ENCODE measurements at regions not wholly inside any gene's neighbourhood (a gene's known extent, or its start where the extent isn't known, plus 50 kb on each side); places are given as distances from the start of the nearest gene placed in this dataset.

DNA sequence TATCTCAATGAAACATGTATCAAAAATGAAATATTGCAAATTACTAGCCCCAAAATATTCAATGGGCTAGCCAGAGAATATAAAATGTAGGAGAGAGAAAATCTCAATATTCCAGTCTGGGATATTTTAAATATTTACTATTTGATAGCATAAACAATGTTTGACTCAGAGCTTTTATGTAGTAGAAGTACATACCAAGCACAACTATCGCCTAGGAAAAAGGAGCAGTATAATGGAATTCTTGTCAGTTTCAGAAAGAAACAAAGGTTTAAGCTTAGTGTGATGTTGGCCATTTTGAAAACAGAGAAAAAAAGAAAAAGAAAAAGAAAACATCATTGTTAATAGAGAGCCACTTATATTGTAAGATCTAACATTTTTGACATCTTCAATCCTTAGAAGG, 1961.9 kb upstream of the CELF4 start:
- DNase-seq (ENCODE audit: low spot score): no peak

DNA sequence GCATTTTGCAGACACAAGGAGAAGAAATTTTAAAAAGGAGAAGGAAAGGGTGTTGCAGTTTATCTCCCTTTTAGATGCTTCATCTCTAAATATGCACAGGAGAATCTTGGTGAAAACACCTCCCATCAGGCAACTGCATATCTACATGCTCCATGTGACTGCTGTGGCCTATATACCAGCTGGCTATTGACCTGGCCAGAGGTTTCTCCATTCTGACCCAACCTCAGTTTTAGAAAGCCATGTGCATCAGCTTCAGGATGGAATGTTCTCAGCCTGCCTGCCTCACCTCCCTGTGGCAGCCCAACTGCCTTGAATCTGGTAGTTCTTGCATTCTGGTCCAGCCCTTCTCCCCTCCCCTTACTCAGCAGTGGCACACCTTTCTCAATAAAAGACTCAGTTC, 1958.8 kb upstream of the CELF4 start:
- DNase-seq (ENCODE audit: low spot score): no peak

DNA sequence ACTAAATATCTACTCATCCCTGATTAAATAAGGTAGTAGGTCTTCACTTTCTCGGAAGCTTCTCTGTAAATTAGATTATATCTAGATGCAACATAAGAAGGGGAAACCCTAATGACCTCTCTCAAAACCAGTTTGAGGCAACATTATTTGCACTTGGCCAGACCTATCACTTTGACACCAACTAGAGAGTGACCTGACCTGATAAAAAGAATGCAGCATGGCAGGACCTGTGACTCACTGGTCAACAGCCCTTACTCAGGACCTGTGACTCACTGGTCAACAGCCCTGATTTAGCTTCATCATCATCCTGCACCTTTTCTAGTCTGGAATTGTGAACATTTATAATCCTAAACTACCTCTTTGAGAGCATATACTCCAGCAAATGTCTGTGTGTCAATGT, 1957.7 kb upstream of the CELF4 start:
- DNase-seq (ENCODE audit: low spot score): no peak

DNA sequence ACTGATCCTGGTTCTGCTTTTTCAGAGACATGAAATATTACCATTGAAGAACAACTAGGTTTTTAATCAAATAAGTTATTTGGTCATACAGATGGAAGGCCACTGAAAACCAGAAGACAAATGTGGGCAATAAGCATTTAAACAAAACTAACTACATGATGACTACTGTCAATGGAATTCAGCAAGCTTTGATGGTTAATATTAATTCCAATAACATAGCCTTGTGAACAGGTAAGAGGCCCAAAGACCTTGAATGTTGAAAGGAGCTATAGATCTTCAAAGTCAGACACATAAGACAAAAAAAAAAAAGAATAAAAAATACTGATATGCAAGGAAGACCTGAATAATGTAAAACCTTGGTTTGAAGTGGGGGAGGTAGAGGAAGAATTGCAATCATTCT, 1955.6 kb upstream of the CELF4 start:
- no peak for DNase-seq (ENCODE audit: low spot score)

DNA sequence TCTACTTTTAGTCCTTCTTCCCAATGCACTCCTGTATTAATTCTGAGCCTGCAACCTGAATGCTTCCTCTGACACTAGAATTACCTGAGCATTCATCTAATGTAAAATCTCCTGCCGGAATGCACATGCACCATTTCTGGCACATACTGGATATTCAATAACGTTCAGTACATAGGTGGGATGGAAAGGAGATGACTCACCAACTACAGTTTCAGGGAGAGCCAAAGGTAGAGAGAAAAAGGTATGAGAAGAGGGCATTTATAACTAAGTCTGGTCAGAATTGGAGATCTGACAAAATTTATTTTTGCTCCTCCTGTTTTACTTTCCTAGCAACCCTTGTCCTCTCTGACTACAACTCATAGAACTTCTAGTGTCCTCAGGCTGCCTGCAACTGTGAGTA, 1954.1 kb upstream of the CELF4 start:
- no peak for DNase-seq (ENCODE audit: low spot score)

DNA sequence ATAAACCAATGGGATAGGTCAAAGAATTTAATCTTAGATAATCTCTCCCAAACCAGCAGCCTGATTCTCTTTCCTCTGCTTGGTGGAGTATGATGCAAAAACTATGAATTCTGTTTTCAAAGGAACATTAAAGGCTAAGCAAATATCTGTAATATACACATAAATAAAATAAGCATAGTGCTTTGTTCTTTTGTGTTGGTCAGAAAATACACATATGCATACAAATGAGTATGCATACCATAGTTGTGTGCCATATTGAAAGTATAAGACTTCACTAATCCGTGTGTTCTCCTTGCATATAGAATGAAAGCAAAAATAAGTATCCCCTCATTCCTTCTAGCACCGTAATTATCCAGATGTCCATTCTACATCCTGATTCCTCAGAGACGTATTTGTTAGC, 1949.7 kb upstream of the CELF4 start:
- DNase-seq (ENCODE audit: low spot score): no peak

DNA sequence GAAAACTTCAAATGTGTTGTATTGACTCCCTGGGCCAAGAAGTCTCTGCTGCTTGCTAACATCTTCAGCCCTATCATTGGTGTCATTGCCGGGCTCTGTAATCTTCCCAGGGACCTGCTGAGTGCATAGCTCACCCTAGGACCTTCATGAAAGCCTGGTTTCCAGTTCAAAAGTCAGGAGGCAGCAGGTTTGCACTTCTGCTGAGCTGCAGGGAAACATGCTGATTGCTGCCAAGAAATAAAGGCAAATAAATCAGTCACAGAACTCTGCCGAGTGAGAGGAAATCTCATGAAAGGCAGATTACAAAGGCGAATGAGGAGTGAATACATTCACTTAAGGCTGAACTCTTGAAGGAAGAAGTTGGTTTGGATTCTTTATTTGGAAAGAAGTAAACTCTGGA, 1947.6 kb upstream of the CELF4 start:
- DNase-seq (ENCODE audit: low spot score): no peak

DNA sequence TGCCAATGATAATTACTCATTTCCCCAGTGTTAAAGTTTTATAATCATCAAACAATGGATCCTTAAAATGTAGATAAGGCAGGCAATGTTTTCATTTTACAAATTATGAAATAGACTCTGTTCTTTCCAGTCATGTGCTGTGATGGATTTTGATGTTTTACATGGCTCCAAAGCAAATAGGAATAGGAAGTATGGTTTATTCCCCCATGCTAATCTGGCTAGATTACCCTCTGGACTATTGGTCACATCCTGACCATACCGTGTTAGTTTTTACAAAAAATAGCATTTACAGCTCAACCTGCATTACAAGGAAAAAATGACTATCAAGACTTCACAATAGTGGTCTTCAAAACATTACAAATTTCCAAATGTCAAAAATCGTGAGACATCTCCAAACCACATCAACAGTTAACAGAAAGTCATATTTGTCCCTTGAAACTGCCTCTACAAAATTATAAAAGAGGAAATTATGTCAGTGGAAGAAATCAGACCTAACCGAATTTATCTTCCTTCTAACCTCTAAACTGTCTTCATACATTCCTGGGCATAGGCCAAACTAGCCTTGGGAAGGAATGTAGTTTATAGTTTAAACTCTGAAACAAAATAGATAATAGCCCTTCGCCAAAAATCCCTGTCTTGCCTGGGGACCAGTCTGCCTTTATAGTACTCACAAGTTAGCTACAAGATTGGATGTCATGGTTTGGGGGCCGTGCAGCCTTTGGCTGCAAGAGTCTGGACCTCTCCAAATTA, 1941.2 kb upstream of the CELF4 start:
- DNase-seq (ENCODE audit: low spot score): no peak

DNA sequence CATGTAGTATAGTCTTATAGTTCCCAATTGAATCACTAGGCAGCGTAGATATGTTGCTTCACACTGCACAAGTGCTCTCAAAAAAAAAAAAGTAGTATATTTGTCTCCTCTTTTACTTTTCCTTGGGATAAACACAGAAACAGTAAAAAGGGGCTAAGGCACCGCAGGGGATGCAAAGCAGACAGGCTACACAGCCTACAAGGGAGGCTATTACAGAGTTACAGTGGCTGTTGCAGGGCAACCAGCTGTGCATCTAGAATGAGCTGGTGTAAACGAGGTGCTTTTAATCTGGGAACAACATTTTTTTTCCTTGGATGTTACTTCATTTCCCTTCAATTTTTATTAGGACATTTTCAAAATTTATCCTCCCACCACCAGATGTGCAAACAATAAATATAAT, 1934.7 kb upstream of the CELF4 start:
- DNase-seq (ENCODE audit: low spot score): no peak

DNA sequence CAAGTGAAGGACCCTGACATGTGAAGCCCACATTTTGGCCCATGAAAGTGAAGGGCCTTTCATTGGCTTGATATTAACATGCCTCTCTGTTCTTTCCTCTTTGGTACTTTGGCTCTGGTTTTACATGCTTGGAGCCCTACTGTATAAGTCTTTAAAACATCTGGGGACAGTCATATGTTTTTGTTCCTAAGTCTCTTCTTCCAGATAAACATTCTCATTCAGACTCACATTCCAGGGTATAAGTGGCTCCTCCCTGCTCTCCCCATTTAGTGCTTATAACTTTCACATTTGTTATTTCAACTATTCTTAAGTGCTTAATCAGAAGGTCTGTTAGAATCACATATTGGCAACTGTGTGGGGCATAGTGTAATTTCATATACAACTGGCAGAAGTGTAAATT, 1932.2 kb upstream of the CELF4 start:
- DNase-seq (ENCODE audit: low spot score): no peak

DNA sequence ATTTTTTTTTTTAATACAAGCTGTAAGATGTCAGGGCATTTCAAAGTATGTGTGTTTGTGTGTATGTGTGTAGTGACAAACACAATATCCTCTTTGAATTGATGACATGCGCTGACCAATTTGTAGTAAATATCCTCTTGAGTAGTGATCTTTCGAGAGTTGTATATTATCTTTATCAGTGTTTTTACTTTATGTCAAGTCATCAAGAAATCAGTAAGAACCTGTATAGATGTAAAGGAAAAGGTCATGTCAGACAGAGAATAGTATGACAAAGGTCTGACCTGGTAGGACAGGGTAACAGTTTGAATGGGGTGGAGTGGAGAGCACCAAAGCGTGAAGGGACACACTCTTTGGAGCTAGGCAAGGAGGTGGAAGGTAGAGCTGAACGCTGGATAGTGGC, 1931.4 kb upstream of the CELF4 start:
- DNase-seq (ENCODE audit: low spot score): no peak

DNA sequence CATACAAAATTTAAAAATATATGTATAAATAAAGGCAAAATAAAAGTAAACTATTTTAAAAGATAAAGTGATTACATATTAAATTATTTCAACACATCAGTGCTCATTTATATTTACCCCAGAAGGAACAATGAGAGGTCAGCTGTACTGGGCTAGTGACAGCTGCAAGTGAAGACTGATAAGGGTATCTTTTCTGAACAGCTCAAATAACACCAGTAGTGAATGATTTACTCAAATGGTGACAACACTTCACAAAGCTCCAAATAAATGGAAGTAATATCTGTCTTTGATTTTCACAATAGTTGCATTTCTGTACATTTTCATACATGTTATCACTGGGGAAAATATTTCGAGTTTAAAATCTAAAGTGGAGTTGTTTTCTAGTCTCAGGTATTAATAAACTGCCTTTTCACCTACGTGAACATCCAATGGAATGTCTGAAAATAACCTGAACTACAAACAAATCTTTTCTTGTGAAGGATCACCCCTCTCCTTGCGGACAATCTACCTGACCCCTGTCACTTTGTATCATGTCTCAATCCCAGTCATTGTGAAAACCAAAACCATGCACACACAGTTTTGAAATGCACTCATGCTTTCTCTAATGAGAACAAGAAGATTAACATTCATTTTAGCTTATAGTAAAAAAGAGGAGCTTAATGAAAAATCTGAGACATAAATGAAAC, 1928.8 kb upstream of the CELF4 start:
- DNase-seq (ENCODE audit: low spot score): peak; percentile 18

DNA sequence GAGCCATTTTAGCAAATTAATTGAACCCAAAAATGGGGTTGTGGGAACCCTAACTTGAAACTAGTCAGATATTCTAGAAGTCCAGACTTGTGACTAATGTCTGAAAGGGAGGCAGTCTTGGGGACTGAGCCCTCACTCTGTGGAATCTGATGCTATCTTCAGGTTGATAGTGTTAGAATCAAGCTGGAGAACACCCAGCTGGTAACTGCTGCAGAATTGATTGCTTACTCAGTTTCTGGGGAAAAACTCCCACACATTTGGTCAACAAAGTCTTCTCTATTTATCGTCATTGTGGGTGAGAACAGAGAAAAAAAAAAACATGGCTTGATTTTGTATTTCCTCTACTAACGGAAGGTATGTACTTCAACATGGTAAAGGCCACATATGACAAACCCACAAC, 1925.8 kb upstream of the CELF4 start:
- no peak for DNase-seq (ENCODE audit: low spot score)

DNA sequence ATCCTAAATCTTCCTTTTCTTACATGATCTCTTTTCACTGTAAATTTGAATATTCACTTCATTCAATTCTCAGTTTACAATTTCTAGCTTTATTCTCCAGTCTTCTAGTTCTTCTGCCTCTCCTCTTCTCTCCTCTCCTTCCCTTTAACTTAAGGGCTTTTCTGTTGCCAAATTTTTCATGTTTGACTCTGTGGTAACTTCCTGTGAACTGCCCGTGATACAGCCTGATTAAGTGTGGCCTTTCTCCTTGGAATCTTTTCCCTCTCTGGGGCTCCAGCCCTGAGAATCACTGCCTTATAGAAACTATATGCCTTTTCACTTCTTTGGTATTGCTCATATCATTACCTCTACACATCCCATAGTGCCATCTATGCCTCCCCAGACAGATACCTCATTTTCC, 1923.8 kb upstream of the CELF4 start:
- no peak for DNase-seq (ENCODE audit: low spot score)

DNA sequence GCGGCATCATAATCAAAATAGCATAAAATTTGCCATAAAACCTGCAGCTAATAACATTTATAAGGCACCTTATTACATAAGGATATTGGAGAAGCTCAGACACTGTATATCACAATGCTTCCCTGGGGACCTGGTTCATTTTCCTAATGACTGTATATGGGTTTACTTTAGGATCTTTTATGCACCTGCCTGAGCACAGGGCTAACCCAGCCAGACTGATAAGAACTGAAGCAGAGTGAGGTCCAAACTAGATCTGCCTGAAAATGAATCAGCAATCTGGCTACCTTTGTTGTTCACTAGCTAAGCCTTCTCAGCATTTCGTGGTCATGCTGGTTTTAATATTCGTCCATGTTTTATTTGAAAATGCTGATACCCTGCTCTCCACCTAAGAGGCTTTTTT, 1922.3 kb upstream of the CELF4 start:
- no peak for DNase-seq (ENCODE audit: low spot score)

DNA sequence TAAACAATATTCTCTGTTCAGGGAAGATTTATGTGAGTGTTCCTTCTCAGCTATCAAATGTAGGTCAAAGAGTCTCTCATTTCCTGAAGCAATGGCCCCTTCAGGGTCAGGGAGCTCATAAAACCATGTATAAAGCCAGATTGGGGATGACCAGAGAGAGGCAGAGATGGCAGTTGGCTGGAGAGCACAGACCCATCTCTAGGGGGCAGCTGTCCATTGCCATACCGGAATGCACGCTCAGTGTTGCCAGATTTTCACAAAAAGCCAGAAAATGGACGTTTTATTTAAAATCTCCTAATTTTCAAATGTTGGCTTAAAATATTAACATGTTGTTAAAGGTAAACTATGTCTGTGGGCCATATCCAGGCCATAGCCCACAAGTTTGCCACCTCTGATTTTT, 1920.7 kb upstream of the CELF4 start:
- DNase-seq (ENCODE audit: low spot score): no peak

DNA sequence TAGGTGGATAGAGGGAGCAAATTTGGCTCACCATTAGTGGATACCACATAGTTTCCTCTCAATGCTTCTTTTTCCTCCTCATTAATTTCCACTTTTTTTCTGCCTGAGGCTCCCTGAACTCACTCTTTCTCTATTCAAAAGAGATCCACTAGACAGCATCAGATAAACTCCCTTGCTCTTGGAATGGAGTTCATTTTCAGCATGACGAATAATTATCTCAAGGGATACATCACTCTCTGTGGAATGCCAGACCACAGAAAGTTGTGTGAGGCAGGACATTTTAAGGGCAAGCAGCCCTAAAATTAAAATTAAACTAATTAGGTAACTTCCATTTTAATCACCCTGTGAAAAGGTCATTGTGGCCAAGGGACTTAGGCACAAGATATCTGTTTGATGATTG, 1920.1 kb upstream of the CELF4 start:
- no peak for DNase-seq (ENCODE audit: low spot score)

DNA sequence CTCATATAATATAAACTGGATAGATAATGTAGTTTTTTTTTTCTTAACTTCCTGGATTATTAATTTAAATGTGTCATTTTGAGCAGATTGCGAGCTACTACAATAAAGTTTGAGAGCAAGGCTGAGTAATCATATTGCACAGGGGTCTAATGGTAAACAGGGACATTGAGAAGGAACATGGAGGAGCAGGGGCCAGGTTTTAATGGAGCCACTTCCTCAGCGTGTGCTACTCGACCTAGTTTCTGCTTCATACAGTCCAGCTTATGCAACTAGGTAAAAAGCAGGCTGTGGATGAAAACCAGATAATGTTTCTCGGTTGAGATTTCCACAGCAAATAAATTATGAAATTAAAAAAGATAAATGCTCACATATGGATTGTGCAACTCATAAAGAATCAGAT, 1915.7 kb upstream of the CELF4 start:
- DNase-seq (ENCODE audit: low spot score): no peak

DNA sequence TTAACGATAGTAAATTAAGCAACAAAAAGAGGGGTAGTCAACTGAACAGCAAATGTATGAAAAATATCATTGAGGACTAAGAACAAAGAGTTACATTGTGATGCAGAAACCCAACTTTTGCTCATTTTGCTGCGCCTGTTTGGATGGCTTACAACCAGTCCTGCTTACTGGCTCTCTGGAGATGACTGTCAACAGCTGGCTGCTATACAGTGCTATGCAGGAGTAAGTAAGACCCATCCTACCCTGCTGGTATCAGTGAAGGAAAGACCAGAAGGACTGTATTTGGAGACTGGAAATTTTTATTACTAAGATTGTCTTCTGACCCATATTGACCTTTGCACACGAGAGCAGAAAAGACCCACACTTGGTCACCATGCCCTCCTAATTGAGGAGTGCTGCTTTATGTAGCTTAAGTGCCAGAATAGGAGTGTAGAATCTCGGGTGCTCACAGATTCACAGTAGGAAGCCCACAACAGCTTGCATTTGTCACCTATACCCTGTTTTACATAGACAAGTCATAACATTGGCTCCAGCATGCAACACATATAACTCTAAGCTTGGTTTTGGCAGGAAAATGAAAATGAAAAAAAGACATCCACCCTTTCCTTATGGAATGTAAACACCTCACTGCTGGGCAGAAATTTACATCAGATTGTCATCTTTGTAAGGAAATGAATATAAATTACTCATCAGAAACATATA, 1915.0 kb upstream of the CELF4 start:
- DNase-seq (ENCODE audit: low spot score): no peak

DNA sequence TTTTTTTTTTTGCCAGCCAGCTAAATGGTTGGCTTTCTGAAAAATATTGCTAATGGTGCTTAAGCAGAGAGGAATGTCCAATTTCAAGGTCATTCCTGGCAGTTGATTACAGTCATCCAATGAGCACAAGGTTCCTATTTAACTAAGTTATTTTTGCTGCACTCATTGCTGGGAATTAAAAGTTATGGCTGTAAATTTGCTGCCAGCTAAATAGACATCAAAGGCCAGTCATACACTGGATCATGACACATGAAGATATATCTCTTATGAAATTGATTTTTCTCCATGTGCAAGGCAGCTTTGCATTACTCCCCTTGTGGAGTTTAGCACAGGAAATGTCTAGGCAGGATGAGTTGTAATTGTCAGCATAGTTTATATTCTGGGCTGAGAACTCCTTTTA, 1898.4 kb upstream of the CELF4 start:
- no peak for DNase-seq (ENCODE audit: low spot score)

DNA sequence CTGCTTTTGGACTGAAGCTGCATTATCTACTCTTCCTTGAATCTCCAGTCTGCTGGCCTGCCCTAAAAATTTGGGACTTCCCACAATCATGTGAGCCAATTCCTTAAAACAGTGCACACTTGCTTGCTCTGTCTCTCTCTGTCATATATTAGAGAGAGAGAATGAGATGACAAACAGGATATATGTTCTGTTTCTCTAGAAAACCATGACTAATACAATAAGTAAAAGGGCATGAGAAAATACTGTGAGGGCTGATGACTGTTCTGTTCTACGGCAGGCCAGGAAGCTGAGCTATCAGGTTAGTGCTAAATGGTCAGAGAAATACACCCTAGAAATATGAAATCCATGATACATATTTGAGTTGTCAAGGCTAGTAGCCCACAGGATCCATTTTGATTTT, 1896.8 kb upstream of the CELF4 start:
- no peak for DNase-seq (ENCODE audit: low spot score)

DNA sequence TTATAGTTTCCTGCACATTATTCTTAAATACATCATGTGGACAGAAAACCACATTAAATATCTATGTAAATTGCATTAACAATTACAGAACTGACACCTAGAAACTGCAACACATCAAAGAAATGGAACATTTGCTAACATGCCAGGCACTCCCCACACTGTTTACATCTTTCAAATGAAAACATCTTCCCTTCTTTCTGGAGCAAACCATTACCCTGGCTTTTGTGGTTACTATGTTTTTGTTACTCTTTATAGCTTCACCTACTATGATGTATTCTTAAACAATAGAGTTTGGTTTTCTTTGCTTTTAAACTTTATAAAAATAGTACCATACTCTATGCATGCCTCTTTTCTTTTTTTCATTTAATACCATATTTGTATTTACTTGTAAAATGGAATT, 1894.5 kb upstream of the CELF4 start:
- no peak for DNase-seq (ENCODE audit: low spot score)

DNA sequence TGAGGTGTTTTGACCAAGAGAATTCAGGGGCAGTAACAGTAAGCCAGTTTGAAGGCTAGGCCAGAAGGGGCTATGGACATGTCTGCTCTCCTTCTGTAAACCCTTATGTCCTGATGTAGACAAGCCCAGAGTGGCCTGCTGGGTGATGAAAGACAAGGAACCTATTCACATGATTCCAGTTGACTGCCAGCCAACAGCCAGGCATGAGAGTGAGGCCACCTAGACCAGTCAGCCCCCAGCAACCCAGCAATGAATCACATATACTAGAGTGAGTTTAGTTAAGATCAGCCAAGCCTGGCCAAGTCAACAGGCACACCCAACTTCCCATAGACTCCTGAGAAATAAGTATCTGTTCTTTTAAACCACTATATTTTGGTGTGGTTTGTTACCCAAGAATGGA, 1889.7 kb upstream of the CELF4 start:
- DNase-seq (ENCODE audit: low spot score): no peak
